ENCODE measurements at regions not wholly inside any gene's neighbourhood (a gene's known extent, or its start where the extent isn't known, plus 50 kb on each side); places are given as distances from the start of the nearest gene placed in this dataset.
A peak's percentile ranks its signal among the peaks of the same experiment; 100 is the strongest.
"Not testable (repeated sequence)": the region's sequence is repeated elsewhere in the genome, so short reads cannot be mapped to it uniquely, and the experiment has no call there.

GRCh38 chr4:7134737-7135388 lies 57.5 kb upstream of the SORCS2 start:
- Histone ChIP-seq H2AK5ac (ENCODE audit: low read length, severe bottlenecking) (peak overlapping the region; percentile 12), H2BK120ac (ENCODE audit: low read depth, low read length) (no peak overlapping the region), H3K4me2 (ENCODE audit: low read length, poor library complexity, severe bottlenecking) (no peak overlapping the region), H4K8ac (ENCODE audit: low read length) (no peak overlapping the region), H3K18ac (ENCODE audit: low read depth in 1 of 2, low read length in 2 of 2) (no peak overlapping the region), H2BK12ac (ENCODE audit: low read length in 2 of 2) (no peak overlapping the region), H2BK15ac (ENCODE audit: low read depth, poor library complexity, severe bottlenecking) (no peak overlapping the region), H3K23ac (ENCODE audit: low read length in 2 of 2) (no peak overlapping the region), H3K27ac (ENCODE audit: low read length, poor library complexity, severe bottlenecking) (peak overlapping the region; percentile 90), H3K14ac (ENCODE audit: low read length in 2 of 2) (no peak overlapping the region), H2BK5ac (ENCODE audit: low read depth, low read length, poor library complexity, severe bottlenecking) (peak overlapping the region; percentile 60), H4K91ac (ENCODE audit: low read length) (peak overlapping the region; percentile 37), H3K36me3 (ENCODE audit: control insufficient read depth in 1 of 2, insufficient read depth in 2 of 2, low read depth in 1 of 2, low read length in 2 of 2) (no peaks in the 10 kb centered on the region), H3K9me3 (ENCODE audit: control insufficient read depth, low read length) (peaks cover 6% of the 10 kb centered on the region), H3K4ac (ENCODE audit: low read depth in 1 of 2, low read length in 2 of 2) (no peak overlapping the region), H3K79me1 (replicated peaks; ENCODE audit: low read length, poor library complexity, severe bottlenecking) (no peaks in the 10 kb centered on the region), H3K27me3 (ENCODE audit: control insufficient read depth in 1 of 2, insufficient read depth in 1 of 2, low read length in 2 of 2) (peaks cover 9 to 13% of the 10 kb centered on the region in 2 experiments), H2AFZ (ENCODE audit: low read depth, low read length) (no peak overlapping the region), H3K4me3 (ENCODE audit: insufficient read depth in 1 of 2, low read depth in 1 of 2, low read length in 2 of 2) (peak overlapping the region in 1 of 2 experiments; percentile 17), H3K4me1 (ENCODE audit: control insufficient read depth, insufficient read depth, low read depth, low read length) (peaks cover 41% of the 10 kb centered on the region), H3K9ac (ENCODE audit: low read length) (peak overlapping the region; percentile 47)
- no peak for DNase-seq
- WGBS: 69% methylated on average over 11 of the region's 12 CpGs

DNA sequence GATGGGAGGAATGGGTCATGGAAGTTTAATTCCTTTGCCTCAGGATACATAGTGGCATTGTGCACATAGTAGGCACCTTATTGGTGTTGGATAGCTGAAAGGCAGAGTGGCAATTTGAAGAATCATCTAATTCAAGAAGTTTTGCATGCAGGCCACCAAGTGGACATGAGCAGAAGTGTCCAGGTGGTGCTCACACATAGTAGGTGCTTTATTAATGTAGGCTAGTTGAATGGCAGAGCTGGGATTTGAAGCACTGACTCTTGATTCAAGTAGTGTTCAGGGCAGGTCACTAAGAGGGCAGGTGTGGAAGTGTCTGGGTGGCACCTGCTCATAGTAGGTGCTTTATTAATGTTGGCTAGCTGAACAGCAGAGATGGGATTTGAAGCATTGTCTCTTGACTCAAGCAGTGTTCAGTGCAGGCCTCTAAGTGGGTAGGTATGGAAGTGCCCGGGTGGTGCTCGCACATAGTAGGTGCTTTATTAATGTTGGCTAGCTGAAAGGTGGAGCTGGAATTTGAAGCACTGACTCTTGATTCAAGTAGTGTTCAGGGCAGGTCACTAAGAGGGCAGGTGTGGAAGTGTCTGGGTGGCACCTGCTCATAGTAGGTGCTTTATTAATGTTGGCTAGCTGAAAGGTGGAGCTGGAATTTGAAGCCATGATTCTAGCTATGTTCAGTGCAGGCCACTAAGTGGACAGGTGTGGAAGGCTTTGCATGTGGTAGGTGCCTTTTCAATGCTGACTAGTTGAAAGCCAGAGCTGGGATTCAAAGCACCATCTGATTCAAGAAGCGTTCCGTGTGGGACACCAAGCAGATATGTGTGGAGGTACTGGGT lies 58.3 kb upstream of the SORCS2 start:
- not testable (repeated sequence) for H3K4me2 ChIP-seq (ENCODE audit: low read length, poor library complexity, severe bottlenecking); H2BK5ac ChIP-seq (ENCODE audit: low read depth, low read length, poor library complexity, severe bottlenecking); H3K36me3 ChIP-seq (ENCODE audit: control insufficient read depth in 1 of 2, insufficient read depth in 2 of 2, low read depth in 1 of 2, low read length in 2 of 2); H3K4ac ChIP-seq (ENCODE audit: low read depth in 1 of 2, low read length in 2 of 2); H4K91ac ChIP-seq (ENCODE audit: low read length); H2AFZ ChIP-seq (ENCODE audit: low read depth, low read length); H3K79me1 ChIP-seq (replicated peaks; ENCODE audit: low read length, poor library complexity, severe bottlenecking); H2AK5ac ChIP-seq (ENCODE audit: low read length, severe bottlenecking); H4K8ac ChIP-seq (ENCODE audit: low read length); H2BK15ac ChIP-seq (ENCODE audit: low read depth, poor library complexity, severe bottlenecking); DNase-seq; H2BK12ac ChIP-seq (ENCODE audit: low read length in 2 of 2); H3K14ac ChIP-seq (ENCODE audit: low read length in 2 of 2); H2BK120ac ChIP-seq (ENCODE audit: low read depth, low read length); H3K18ac ChIP-seq (ENCODE audit: low read depth in 1 of 2, low read length in 2 of 2); H3K27me3 ChIP-seq (ENCODE audit: control insufficient read depth in 1 of 2, insufficient read depth in 1 of 2, low read length in 2 of 2); H3K4me3 ChIP-seq (ENCODE audit: insufficient read depth in 1 of 2, low read depth in 1 of 2, low read length in 2 of 2); H3K9me3 ChIP-seq (ENCODE audit: control insufficient read depth, low read length); H3K9ac ChIP-seq (ENCODE audit: low read length); H3K23ac ChIP-seq (ENCODE audit: low read length in 2 of 2)
- Histone ChIP-seq H3K4me1 (ENCODE audit: control insufficient read depth, insufficient read depth, low read depth, low read length) (peaks cover 36% of the 10 kb centered on the region), H3K27ac (ENCODE audit: low read length, poor library complexity, severe bottlenecking) (peak overlapping the region; percentile 90)
- 81% methylated on average over 4 of the region's 4 CpGs for WGBS

- Histone ChIP-seq H3K9ac (ENCODE audit: low read length) (no peak overlapping the region), H3K4me3 (ENCODE audit: insufficient read depth in 1 of 2, low read depth in 1 of 2, low read length in 2 of 2) (no peak overlapping the region), H3K4ac (ENCODE audit: low read depth in 1 of 2, low read length in 2 of 2) (no peak overlapping the region), H2AK5ac (ENCODE audit: low read length, severe bottlenecking) (no peak overlapping the region), H3K4me1 (ENCODE audit: control insufficient read depth, insufficient read depth, low read depth, low read length) (peaks cover 36% of the 10 kb centered on the region), H3K23ac (ENCODE audit: low read length in 2 of 2) (no peak overlapping the region), H3K36me3 (ENCODE audit: control insufficient read depth in 1 of 2, insufficient read depth in 2 of 2, low read depth in 1 of 2, low read length in 2 of 2) (no peaks in the 10 kb centered on the region), H3K27ac (ENCODE audit: low read length, poor library complexity, severe bottlenecking) (no peak overlapping the region), H4K8ac (ENCODE audit: low read length) (no peak overlapping the region), H2BK120ac (ENCODE audit: low read depth, low read length) (no peak overlapping the region), H3K14ac (ENCODE audit: low read length in 2 of 2) (no peak overlapping the region), H2BK12ac (ENCODE audit: low read length in 2 of 2) (no peak overlapping the region), H3K18ac (ENCODE audit: low read depth in 1 of 2, low read length in 2 of 2) (no peak overlapping the region), H3K4me2 (ENCODE audit: low read length, poor library complexity, severe bottlenecking) (no peak overlapping the region), H3K79me1 (replicated peaks; ENCODE audit: low read length, poor library complexity, severe bottlenecking) (no peaks in the 10 kb centered on the region), H2BK15ac (ENCODE audit: low read depth, poor library complexity, severe bottlenecking) (no peak overlapping the region), H2BK5ac (ENCODE audit: low read depth, low read length, poor library complexity, severe bottlenecking) (no peak overlapping the region), H2AFZ (ENCODE audit: low read depth, low read length) (no peak overlapping the region), H3K27me3 (ENCODE audit: control insufficient read depth in 1 of 2, insufficient read depth in 1 of 2, low read length in 2 of 2) (peaks cover under 1 to 2% of the 10 kb centered on the region in 2 experiments), H3K9me3 (ENCODE audit: control insufficient read depth, low read length) (peaks cover 6% of the 10 kb centered on the region), H4K91ac (ENCODE audit: low read length) (no peak overlapping the region)
- no peak for DNase-seq
- WGBS: over 99% methylated on average over 4 of the region's 4 CpGs
Measured at GRCh38 chr4:7132730-7133582, 59.4 kb upstream of the SORCS2 start.

DNA sequence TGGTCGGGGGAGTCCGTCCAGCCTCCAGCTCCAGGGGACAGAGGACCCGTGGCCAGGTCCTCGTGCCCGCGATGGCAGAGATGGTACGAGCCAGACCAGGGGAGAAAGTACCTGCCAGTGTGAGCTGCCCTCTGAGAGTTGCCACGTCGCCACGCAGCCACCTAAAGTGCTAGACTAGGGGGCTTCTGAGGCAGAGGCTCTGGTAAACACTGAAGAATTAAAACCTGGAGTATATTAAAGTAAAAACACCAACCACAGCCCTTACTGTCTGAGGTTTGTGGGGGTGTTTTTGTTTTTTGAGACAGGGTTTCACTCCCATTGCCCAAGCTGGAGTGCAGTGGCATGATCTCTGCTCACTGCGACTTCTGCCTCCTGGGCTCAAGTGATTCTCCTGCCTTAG lies 60.1 kb upstream of the SORCS2 start:
- H2BK15ac ChIP-seq (ENCODE audit: low read depth, poor library complexity, severe bottlenecking): no peak overlapping the region
- H3K36me3 ChIP-seq (ENCODE audit: control insufficient read depth in 1 of 2, insufficient read depth in 2 of 2, low read depth in 1 of 2, low read length in 2 of 2): no peaks in the 10 kb centered on the region
- H3K27ac ChIP-seq (ENCODE audit: low read length, poor library complexity, severe bottlenecking): no peak overlapping the region
- H3K4me3 ChIP-seq (ENCODE audit: insufficient read depth in 1 of 2, low read depth in 1 of 2, low read length in 2 of 2): no peak overlapping the region
- H3K9ac ChIP-seq (ENCODE audit: low read length): no peak overlapping the region
- peaks cover 6% of the 10 kb centered on the region for H3K9me3 ChIP-seq (ENCODE audit: control insufficient read depth, low read length)
- no peak overlapping the region for H2BK120ac ChIP-seq (ENCODE audit: low read depth, low read length)
- no peak for DNase-seq
- H3K4me2 ChIP-seq (ENCODE audit: low read length, poor library complexity, severe bottlenecking): no peak overlapping the region
- no peak overlapping the region for H2BK5ac ChIP-seq (ENCODE audit: low read depth, low read length, poor library complexity, severe bottlenecking)
- no peak overlapping the region for H4K91ac ChIP-seq (ENCODE audit: low read length)
- H3K23ac ChIP-seq (ENCODE audit: low read length in 2 of 2): no peak overlapping the region
- no peaks in the 10 kb centered on the region for H3K79me1 ChIP-seq (replicated peaks; ENCODE audit: low read length, poor library complexity, severe bottlenecking)
- H3K4ac ChIP-seq (ENCODE audit: low read depth in 1 of 2, low read length in 2 of 2): no peak overlapping the region
- H2AFZ ChIP-seq (ENCODE audit: low read depth, low read length): no peak overlapping the region
- no peak overlapping the region for H4K8ac ChIP-seq (ENCODE audit: low read length)
- H3K14ac ChIP-seq (ENCODE audit: low read length in 2 of 2): no peak overlapping the region
- no peak overlapping the region for H3K18ac ChIP-seq (ENCODE audit: low read depth in 1 of 2, low read length in 2 of 2)
- WGBS: 96% methylated on average over 7 of the region's 11 CpGs
- H2BK12ac ChIP-seq (ENCODE audit: low read length in 2 of 2): no peak overlapping the region
- no peak overlapping the region for H2AK5ac ChIP-seq (ENCODE audit: low read length, severe bottlenecking)
- H3K27me3 ChIP-seq (ENCODE audit: control insufficient read depth in 1 of 2, insufficient read depth in 1 of 2, low read length in 2 of 2): peaks cover 0 to 4% of the 10 kb centered on the region in 2 experiments
- H3K4me1 ChIP-seq (ENCODE audit: control insufficient read depth, insufficient read depth, low read depth, low read length): peaks cover 36% of the 10 kb centered on the region

Data from mesenchymal stem cell (in vitro differentiated cells and primary cell).